Hematopoietic multipotent progenitor cell (in vitro differentiated cells): ENCODE measurements at regions not wholly inside any gene's neighbourhood (a gene's known extent, or its start where the extent isn't known, plus 50 kb on each side); places are given as distances from the start of the nearest gene placed in this dataset.
"Not testable (repeated sequence)": the region's sequence is repeated elsewhere in the genome, so short reads cannot be mapped to it uniquely, and the experiment has no call there.

Experiments
- DNase-seq, 3 donors: peaks; one replicate each; pipeline ENCODE4 v3.0.0-alpha.2; 2011 to 2015; ENCODE audit warnings: low read depth in 2 of 3, low spot score in 2 of 3

DNA sequence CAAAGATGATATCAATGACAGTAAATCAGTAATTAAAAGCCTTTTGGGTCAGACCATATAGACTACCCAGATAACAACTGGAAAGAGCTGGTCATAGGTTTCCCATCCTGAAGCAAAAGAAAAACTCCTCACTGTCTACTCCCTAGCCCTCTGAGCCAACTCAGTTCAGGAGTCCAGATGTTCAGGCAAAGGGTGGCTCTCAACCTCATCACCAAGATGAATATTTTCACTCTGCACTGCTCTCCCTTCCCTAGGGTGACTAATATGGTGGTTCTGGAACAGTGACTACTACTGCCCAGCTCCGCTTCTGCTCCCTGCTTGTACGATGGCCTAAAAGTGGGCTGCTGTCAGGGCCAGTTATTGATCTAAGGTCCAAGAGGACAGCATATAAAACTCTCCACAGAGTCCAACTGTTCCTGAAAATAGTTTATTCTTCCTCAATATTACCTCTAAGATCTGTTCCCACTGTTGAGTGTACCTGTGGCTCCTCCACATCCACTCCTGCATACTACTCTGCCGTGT is 263.4 kb upstream of the SLC30A5 start:
- DNase-seq, result no peak

DNA sequence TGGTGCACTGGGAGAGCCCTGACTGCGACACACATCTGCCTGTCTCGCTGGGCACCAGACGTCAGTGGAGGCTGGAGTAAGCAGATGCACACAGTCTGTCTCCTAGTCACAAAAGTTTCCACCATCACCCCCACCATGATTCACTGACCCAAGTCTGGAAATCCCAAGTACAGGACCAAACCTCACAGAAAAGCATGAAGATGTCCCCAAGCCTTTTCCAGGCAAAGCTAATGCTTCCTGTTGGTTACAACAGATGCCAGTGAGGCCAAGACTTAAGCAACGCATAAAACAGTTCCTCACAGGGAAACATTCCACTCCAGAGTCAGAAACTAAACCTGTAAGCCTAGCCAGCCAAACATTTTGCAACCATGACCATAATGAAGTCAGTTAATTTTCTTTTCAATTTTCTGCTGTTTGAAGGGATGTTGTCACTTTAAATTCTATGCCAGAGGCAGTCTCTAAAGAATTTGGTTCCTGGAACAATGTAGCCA is 259.3 kb upstream of the SLC30A5 start:
- no peak for DNase-seq

GRCh38 chr5:68838157-68838718 is 255.6 kb upstream of the SLC30A5 start:
- DNase-seq, result no peak

DNA sequence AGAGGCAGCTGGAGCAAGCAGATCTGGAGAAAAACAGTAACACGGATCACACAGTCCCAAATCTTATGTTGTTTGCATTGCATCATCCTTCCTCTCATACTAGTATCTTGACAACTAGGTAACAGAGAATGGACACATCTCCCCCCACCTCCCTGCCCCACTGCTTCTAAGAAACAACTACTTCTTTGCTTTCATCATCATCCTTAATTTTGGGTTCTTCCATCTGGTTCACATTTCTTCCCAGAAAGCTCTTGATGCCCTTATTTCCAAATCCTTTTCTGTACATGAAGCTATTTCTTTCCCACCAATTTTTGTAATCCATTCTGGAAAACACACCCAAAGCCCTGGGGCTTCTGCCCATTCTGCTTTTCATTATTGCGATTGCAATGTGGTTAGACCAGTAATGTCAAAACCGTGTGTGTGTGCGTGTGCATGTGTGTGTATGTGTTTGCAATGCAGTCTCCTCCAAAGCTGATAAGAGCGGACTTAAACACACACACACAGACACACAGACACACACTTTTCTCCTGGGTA is 254.7 kb upstream of the SLC30A5 start:
- DNase-seq, result no peak

GRCh38 chr5:68843624-68844364 is 250.0 kb upstream of the SLC30A5 start:
- no peak for DNase-seq

GRCh38 chr5:68845131-68845530 is 248.7 kb upstream of the SLC30A5 start:
- DNase-seq, result no peak

GRCh38 chr5:68846828-68847227 is 247.0 kb upstream of the SLC30A5 start:
- no peak for DNase-seq

GRCh38 chr5:68848091-68848490 is 245.7 kb upstream of the SLC30A5 start:
- no peak for DNase-seq

GRCh38 chr5:68849103-68849502 is 244.7 kb upstream of the SLC30A5 start:
- DNase-seq, result no peak

DNA sequence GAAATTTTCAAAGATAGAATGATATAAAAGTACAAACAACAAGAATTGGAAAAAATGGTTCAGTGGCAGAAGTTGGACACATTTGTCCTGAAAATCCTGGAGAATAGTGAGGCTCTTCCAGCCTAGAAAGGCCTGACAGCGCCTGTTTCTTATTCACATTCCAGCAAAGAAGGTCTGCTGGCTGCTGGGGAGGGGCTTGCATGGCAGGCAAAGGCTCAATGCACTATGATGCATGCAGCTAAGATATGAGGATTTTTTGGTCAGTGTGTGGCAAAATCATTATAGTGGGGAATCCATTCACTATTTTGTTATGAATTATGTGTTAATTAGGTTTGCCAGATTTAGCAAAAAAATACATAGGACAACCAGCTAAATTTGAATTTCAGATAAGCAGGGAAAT is 243.9 kb upstream of the SLC30A5 start:
- DNase-seq, result no peak

DNA sequence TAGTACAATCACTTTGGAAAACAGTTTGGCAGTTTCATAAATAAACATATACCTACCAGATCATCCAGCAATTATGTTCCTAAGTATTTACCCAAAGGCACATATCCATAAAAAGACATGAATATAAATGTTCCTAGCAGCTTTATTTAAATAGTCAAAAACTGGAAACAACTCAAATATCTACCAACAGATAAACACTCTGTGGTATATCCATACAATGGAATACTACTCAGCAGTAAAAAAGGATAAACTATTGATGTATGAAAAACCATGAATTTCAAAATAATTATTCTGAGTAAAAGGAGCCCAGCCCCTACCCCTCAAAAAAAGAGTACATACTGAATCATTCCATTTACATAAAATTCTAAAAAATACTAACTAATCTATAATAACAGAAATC is 232.7 kb upstream of the SLC30A5 start:
- no peak for DNase-seq

- DNase-seq, result no peak
These were observed 231.3 kb upstream of the SLC30A5 start for GRCh38 chr5:68862560-68862959.

GRCh38 chr5:68865192-68865591 is 228.6 kb upstream of the SLC30A5 start:
- not testable (repeated sequence) for DNase-seq

GRCh38 chr5:68872088-68872839 is 221.6 kb upstream of the SLC30A5 start:
- DNase-seq, result no peak

GRCh38 chr5:68873198-68873597 is 220.6 kb upstream of the SLC30A5 start:
- DNase-seq, result no peak

- DNase-seq, result no peak
These were observed 218.5 kb upstream of the SLC30A5 start for GRCh38 chr5:68875351-68875750.

GRCh38 chr5:68883436-68883835 is 210.4 kb upstream of the SLC30A5 start:
- DNase-seq, result no peak

DNA sequence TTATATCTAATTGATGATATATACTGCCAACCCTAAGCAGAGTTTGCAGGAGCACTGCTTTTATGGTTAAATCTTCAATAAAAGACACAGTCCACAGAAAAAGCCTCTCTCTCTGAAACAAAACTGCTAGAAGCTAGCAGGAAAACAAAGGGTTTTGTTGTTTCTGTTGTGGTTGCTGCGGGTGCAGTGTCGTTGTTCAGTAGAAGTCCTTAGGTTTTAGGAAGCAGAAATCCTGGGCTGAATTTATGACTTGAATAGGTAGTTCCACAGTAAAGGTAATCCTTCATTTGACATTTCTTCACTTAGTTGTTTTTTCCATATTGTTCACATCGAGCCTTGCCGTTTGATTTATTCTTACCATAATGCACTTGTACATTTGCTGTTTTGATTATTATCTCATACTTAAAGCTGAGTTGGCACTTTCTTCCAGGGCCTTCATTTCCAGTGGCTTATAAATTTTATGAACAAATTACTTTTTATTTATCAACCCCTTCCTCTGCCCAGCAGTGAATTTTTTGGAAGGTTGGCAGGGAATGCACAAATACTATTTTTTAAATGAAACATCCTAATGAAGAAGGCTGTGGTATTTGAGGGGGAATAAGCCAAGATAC is 209.6 kb upstream of the SLC30A5 start:
- no peak for DNase-seq

- peak in 1 of 3 donors; percentile 27 for DNase-seq
These were observed 208.9 kb upstream of the SLC30A5 start for GRCh38 chr5:68884883-68885282.

DNA sequence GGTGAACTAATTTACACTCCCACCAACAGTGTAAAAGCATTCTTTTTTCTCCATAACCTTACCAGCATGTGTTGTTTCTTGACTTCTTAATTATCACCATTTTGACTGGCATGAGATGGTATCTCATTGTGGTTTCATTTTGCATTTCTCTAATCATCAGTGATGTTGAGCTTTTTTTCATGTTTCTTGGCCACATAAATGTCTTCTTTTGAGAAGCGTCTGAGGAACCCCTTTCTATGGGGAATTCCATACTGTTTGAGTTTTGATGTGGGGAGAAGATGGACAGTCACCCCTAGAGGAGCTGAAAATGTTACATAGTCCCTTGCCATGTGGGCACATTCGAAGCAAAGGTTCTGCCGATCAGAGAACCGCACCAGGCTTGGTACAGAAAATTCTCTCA is 207.0 kb upstream of the SLC30A5 start:
- no peak for DNase-seq

- DNase-seq, result no peak
These were observed 202.1 kb upstream of the SLC30A5 start for GRCh38 chr5:68891718-68892117.
